ENCODE measurements at regions not wholly inside any gene's neighbourhood (a gene's known extent, or its start where the extent isn't known, plus 50 kb on each side); places are given as distances from the start of the nearest gene placed in this dataset.

DNA sequence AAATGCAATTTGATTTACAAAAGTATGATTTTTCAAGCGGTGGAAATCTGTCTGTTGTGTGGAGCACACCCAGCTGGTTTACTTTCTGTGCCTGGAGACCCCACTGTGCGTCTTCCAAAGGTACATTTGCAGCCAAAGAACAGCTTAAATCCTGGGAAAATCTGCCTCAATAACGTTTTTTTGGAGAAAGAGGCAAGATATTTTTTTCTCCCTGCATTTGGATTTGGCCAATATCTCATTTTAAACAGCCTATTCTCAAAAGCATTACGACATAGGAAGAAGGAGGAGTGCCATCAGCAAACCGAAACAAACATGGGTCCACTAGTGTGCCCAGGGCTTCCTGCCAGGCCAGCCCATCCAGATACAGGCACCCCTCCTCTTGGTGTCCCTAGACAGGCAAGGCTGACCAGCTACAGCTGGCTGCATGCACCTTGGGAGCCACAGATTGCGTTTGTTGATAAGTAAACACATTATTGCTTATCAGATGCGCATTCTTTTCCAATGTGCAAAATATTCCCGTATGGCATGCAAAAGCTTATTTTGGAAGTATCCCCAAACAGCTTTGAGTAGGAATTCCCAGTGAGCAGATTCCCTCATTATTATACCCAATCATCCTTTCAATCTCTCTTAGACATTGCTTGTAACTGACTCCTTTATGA is 184.5 kb upstream of the MARCKS start:
- H3K9me3 ChIP-seq, result no peaks in the 10 kb centered on the region
- intact Hi-C loops (cut with DNase I; ENCODE audit: low total_unique reads), result no loop called here
- no peaks in the 10 kb centered on the region for H3K27me3 ChIP-seq
- peak overlapping the region; percentile 11 to 48 for H3K27ac ChIP-seq
- TF ChIP-seq, protein P1, sequence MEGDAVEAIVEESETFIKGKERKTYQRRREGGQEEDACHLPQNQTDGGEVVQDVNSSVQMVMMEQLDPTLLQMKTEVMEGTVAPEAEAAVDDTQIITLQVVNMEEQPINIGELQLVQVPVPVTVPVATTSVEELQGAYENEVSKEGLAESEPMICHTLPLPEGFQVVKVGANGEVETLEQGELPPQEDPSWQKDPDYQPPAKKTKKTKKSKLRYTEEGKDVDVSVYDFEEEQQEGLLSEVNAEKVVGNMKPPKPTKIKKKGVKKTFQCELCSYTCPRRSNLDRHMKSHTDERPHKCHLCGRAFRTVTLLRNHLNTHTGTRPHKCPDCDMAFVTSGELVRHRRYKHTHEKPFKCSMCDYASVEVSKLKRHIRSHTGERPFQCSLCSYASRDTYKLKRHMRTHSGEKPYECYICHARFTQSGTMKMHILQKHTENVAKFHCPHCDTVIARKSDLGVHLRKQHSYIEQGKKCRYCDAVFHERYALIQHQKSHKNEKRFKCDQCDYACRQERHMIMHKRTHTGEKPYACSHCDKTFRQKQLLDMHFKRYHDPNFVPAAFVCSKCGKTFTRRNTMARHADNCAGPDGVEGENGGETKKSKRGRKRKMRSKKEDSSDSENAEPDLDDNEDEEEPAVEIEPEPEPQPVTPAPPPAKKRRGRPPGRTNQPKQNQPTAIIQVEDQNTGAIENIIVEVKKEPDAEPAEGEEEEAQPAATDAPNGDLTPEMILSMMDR (IDR thresholded peaks at IDR 0.05), result no peak
- peak; percentile 61 to 77 for DNase-seq
- peak overlapping the region; percentile 33 to 48 for H3K4me3 ChIP-seq
- peaks cover 0 to 24% (median 13%) of the 10 kb centered on the region in 4 donors for H3K4me1 ChIP-seq
- H3K36me3 ChIP-seq, result no peaks in the 10 kb centered on the region

DNA sequence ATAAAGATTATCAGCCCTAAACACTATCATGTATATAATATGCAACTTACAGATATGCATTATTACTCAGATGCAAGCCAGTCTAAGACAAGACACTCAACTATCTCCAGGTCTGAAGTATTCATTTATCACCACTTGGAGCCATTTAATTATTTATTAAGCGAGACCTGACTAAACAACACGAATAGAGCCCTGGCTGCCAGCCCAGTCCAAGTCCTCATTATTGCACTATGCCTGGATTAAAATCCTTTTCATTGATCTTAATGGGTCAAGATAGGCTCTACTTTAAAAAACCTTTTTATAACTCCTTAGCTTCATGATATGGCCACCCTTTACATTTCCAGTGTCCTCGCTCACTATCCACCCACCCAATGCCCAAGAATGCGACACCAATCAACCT is 183.1 kb upstream of the MARCKS start:
- Histone ChIP-seq H3K27me3 (no peaks in the 10 kb centered on the region), H3K27ac (no peak overlapping the region), H3K4me3 (no peak overlapping the region), H3K4me1 (peaks cover 0 to 19% (median 12%) of the 10 kb centered on the region in 4 donors), H3K36me3 (no peaks in the 10 kb centered on the region), H3K9me3 (no peaks in the 10 kb centered on the region)
- DNase-seq, result no peak
- intact Hi-C loops (cut with DNase I; ENCODE audit: low total_unique reads), result no loop called here
- TF ChIP-seq, protein P1 (IDR thresholded peaks at IDR 0.05), result no peak

DNA sequence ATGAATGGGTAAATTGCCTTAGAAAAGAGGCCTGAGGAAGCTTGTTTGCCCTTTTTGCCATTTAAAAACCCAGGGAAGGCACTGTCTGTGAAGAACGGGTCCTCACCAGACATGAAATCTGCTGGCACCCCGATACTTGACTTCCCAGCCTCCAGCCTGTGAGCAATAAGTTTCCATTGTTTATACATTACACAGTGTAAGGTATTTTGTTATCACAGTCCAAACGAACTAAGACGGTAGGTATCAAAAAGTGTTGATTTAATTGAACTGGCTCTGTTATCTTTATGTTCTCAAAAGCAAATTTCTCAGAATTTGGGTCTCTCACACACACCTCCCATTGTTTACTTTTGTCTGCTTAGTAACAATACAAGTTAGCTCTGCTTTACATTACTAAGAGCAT is 181.1 kb upstream of the MARCKS start:
- TF ChIP-seq, protein P1 (IDR thresholded peaks at IDR 0.05), result no peak
- Histone ChIP-seq H3K4me3 (no peak overlapping the region), H3K27ac (no peak overlapping the region), H3K36me3 (no peaks in the 10 kb centered on the region), H3K4me1 (peaks cover 0 to 14% (median 11%) of the 10 kb centered on the region in 4 donors), H3K27me3 (no peaks in the 10 kb centered on the region), H3K9me3 (no peaks in the 10 kb centered on the region)
- intact Hi-C loops (cut with DNase I; ENCODE audit: low total_unique reads), result no loop called here
- DNase-seq, result no peak

DNA sequence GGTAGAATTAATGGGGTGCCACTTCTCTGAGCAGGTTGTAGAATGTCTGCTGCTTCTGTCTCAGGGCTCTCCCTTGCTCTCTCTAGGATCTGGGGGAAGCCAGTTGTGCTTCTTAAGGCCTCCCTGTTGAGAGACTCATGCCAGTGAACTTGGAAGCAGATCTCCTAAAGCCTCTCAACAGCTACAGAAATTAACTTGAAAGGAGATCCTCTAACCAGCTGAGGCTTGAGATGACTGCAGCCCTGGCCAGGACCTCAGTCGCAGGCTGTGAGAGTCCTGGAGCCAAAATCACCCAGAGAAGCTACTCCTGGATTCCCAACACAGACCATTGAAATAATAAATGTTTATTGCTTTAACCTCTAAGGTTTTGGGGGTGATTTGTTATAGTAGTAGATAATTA is 180.2 kb upstream of the MARCKS start:
- no peaks in the 10 kb centered on the region for H3K36me3 ChIP-seq
- no peaks in the 10 kb centered on the region for H3K27me3 ChIP-seq
- H3K27ac ChIP-seq, result no peak overlapping the region
- intact Hi-C loops (cut with DNase I; ENCODE audit: low total_unique reads), result no loop called here
- H3K9me3 ChIP-seq, result no peaks in the 10 kb centered on the region
- H3K4me1 ChIP-seq, result peaks cover 0 to 11% (median 5%) of the 10 kb centered on the region in 4 donors
- TF ChIP-seq, protein P1 (IDR thresholded peaks at IDR 0.05), result no peak
- no peak overlapping the region for H3K4me3 ChIP-seq
- DNase-seq, result no peak

DNA sequence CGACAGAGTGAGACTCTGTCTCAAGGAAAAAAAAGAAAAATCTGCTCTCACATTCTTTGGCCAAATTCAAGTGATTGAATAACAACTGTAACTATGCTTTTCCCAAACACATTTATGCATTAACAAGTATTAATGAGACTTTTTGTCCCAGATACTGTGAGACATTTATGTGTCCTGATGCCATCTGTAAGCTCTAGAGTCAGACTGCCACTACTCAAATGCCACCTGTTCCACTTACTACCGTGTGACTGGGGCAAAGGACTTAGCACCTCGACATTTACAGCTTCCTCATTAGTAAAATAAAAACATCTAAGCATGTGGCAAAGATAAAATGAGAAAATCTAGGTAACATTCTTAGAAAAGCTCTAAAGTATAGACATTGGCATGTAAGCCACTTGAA is 178.1 kb upstream of the MARCKS start:
- no peaks in the 10 kb centered on the region for H3K27me3 ChIP-seq
- H3K27ac ChIP-seq, result no peak overlapping the region
- no peaks in the 10 kb centered on the region for H3K36me3 ChIP-seq
- H3K4me3 ChIP-seq, result no peak overlapping the region
- H3K9me3 ChIP-seq, result no peaks in the 10 kb centered on the region
- TF ChIP-seq, protein P1 (IDR thresholded peaks at IDR 0.05), result no peak
- DNase-seq, result no peak
- no peaks in the 10 kb centered on the region for H3K4me1 ChIP-seq
- intact Hi-C loops (cut with DNase I; ENCODE audit: low total_unique reads), result no loop called here

DNA sequence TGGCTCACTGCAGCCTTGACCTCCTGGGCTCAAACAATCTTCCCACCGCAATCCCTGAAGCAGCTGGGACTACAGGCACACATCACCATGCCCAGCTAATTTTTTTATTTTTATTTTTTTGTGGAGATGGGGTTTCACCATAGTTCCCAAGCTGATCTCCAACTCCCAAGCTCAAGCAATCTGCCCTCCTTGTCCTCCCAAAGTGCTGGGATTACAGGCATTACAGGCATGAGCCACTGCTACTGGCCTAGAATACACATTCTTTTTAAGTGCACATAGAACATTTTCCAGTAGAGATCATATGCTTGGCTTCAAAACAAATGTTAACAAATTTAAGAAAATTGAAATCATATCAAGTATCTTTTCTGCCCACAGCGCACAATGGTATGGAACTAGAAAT is 176.8 kb upstream of the MARCKS start:
- Histone ChIP-seq H3K36me3 (no peaks in the 10 kb centered on the region), H3K4me3 (no peak overlapping the region), H3K27ac (no peak overlapping the region), H3K27me3 (no peaks in the 10 kb centered on the region), H3K4me1 (no peaks in the 10 kb centered on the region), H3K9me3 (no peaks in the 10 kb centered on the region)
- DNase-seq, result no peak
- TF ChIP-seq, protein P1 (IDR thresholded peaks at IDR 0.05), result no peak
- intact Hi-C loops (cut with DNase I; ENCODE audit: low total_unique reads), result no loop called here

All from tibial artery (tissue), 4 donors.